ENCODE measurements at regions not wholly inside any gene's neighbourhood (a gene's known extent, or its start where the extent isn't known, plus 50 kb on each side); places are given as distances from the start of the nearest gene placed in this dataset.
"Not testable (repeated sequence)": the region's sequence is repeated elsewhere in the genome, so short reads cannot be mapped to it uniquely, and the experiment has no call there.

- FAIRE-seq; DNase-seq (ENCODE audit: extremely low spot score, insufficient read length, low read depth): not testable (repeated sequence)
Observed at GRCh38 chr11:96585944-96586880, 196.4 kb downstream of the JRKL start.

DNA sequence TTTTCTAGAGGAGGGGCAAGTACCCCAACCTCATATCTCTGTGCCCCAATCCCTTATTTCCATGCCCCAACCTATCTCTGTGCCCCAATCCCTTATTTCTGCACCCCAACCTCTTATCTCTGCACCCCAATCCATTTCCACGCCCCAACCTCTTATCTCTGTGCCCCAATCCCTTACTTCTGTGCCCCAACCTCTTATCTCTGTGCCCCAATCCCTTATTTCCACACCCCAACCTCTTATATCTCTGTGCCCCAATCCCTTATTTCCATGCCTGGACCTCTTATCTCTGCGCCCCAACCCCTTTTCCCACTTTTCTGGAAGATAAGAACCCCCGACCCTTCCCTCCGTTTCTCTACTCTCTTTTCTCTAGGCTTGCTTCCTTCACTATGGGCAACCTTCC lies 199.0 kb downstream of the JRKL start:
- not testable (repeated sequence) for FAIRE-seq; DNase-seq (ENCODE audit: extremely low spot score, insufficient read length, low read depth)

DNA sequence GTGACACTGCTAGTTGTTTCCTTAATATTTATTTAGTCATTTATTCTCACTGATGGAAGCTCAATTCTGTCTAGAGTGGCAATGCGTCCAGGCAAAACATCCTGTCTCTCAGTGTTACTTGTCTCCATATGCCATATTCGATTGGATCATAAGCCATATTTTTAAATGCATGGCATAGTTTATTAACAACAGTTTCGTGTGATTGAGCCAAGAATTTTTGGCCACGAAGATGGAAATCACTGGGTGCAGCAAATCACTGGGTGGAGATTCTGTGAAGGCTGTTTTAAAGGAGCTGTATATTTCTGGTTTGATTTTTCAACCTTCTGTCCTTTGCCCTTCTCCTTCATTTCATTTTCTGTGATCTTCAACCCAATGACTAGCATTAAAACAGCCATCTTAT lies 205.2 kb downstream of the JRKL start:
- no peak for FAIRE-seq
- DNase-seq (ENCODE audit: extremely low spot score, insufficient read length, low read depth): no peak

- DNase-seq (ENCODE audit: extremely low spot score, insufficient read length, low read depth): no peak
- no peak for FAIRE-seq
Observed at GRCh38 chr11:96607864-96608558, 218.2 kb downstream of the JRKL start.

DNA sequence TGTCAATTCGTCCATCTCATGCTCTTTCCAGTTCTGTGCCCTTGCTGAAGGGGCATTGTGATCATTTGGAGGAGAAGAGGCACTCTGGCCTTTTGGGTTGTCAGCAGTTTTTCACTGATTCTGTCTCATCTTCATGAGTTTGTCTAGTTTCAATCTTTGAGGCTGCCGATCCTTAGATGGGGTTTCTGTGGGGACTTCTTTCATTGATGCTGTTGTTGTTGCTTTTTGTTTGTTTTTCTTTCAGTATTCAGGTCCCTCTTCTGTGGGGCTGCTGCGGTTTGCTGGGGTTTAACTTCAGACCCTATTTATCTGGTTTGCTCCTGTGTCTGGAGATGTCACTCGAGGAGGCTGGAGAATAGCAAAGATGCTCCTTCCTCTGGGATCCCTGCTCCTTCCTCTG lies 224.3 kb downstream of the JRKL start:
- no peak for FAIRE-seq

GRCh38 chr11:96614846-96615245 lies 225.0 kb downstream of the JRKL start:
- DNase-seq (ENCODE audit: extremely low spot score, insufficient read length, low read depth) (no peak), FAIRE-seq (no peak)

More for the DNA sequence above, 224.3 kb downstream of the JRKL start:
- no peak for DNase-seq (ENCODE audit: extremely low spot score, insufficient read length, low read depth)

DNA sequence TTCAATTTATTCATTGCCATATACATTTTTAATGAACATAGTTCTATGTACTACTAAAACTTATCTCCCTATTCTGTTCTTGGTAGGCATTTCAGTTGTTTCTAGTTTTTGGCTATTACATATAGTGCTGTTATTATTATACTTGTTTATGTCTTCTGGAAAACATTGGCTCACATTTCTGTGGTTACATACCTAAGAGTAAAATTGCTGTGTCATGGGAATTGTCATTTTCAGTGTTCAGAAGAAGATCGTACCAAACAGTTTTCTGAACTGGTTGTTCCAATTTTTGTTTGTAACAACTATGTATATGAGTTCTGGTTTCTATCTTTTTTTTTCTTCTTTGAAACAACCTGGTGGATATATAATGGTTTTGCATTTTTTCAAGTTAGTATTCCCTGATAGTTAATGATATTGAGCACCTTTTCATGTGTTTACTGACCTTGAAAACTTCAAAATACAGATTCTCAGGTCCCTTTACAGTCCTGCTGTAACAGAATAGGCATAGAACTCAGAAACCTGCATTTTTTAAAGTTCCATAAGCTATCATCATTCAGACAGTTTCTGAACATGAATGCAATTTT lies 230.7 kb downstream of the JRKL start:
- FAIRE-seq: no peak
- DNase-seq (ENCODE audit: extremely low spot score, insufficient read length, low read depth): no peak

DNA sequence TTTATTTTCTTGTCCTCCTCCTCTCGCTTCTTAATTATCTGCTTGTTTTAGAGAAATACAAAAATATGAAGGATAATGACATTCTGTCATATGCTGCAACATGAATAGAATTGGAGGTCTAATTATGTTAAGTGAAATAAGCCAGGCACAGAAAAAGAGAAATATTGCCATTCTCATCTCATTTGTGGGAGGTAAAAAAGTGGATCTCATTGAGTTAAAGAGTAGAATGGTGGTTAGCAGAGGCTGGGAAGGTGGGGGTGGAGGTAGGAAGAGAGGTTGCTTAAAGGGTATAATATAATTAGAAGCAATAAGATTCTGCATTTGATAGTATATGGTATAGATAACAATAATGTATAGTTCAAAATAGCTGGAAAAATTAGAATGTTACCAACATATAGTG lies 231.3 kb downstream of the JRKL start:
- no peak for FAIRE-seq
- DNase-seq (ENCODE audit: extremely low spot score, insufficient read length, low read depth): no peak

DNA sequence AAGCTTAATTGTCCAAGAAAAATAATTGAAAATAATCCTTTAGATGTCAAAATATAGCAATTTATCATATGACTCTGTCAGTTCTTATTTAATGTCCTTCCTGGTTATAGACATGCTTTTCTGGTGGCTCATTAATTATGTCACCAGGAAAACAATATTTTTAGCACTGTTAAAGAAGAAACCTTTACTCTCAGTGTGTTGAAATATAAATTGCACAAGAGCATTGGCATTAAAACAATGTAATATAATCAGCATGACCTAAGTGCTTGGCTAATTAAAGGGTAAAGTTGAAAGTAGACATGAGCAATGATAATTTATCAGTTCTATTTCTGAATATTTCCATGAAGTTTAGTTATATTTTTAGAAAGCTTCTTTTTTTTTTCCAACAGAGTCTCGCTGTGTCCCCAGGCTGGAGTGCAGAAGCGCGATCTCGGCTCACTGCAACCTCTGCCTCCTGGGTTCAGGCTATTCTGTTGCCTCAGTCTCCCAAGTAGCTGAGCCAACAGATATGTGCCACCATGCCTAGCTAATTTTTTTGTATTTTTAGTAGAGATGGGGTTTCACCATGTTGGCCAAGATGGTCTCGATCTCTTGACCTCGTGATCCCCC lies 232.3 kb downstream of the JRKL start:
- no peak for FAIRE-seq
- no peak for DNase-seq (ENCODE audit: extremely low spot score, insufficient read length, low read depth)

- DNase-seq (ENCODE audit: extremely low spot score, insufficient read length, low read depth) (no peak), FAIRE-seq (no peak)
Observed at GRCh38 chr11:96624126-96624525, 234.3 kb downstream of the JRKL start.

- no peak for DNase-seq (ENCODE audit: extremely low spot score, insufficient read length, low read depth)
- FAIRE-seq: no peak
Observed at GRCh38 chr11:96627376-96627775, 237.6 kb downstream of the JRKL start.

GRCh38 chr11:96635655-96636054 lies 245.8 kb downstream of the JRKL start:
- DNase-seq (ENCODE audit: extremely low spot score, insufficient read length, low read depth) (no peak), FAIRE-seq (no peak)

- DNase-seq (ENCODE audit: extremely low spot score, insufficient read length, low read depth) (no peak), FAIRE-seq (no peak)
Observed at GRCh38 chr11:96641261-96641660, 251.4 kb downstream of the JRKL start.

- no peak for FAIRE-seq
- DNase-seq (ENCODE audit: extremely low spot score, insufficient read length, low read depth): no peak
Observed at GRCh38 chr11:96642583-96642982, 252.8 kb downstream of the JRKL start.

DNA sequence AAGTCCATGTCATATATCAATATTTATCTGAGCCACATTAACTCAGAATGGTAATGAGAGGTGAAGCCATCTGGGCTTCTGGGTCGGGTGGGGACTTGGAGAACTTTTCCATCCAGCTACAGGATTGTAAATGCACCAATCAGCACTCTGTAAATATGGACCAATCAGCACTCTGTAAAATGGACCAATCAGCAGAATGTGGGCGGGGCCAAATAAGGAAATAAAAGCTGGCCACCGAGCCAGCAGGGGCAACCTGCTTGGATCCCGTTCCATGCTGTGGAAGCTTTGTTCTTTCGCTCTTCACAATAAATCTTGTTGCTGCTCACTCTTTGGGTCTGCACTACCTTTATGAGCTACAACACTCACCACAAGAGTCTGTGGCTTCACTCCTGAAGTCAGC lies 253.4 kb downstream of the JRKL start:
- DNase-seq (ENCODE audit: extremely low spot score, insufficient read length, low read depth): no peak
- no peak for FAIRE-seq

DNA sequence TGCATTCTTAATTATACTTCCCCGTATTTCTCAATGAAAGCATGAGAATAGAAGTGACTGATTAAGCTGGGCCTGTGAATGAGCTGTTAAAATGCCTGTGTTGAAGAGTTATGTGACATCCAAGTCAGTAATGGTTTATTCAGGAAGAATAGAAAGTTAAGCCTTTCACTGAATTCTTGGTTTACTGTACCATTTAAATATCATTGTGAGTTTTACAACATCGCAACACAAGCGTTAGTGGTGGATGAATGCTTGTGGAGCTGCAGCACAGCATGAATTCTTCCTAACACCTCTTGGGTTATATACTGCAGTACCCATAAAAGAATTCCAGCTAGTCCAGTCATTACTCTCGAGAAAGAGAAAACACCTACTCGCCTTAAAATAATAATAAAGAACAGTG lies 257.8 kb downstream of the JRKL start:
- DNase-seq (ENCODE audit: extremely low spot score, insufficient read length, low read depth): no peak
- FAIRE-seq: no peak

DNA sequence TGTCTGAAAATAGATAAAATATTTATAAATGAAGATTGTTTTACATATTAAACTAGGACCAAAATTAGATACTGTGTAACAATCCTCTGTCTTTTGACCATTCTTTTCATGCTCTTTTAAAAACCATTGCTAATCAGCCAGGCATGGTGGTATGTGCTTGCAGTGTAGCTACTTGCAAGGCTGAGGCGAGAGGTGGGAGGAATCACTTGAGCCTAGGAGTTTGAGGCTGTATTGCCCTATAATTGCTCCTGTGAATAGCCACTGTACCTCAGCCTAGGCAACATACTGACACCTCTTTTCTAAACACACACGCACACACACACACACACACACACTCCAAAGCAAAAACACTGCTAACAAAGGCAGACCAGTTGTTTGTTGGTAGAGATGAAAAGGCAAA lies 259.2 kb downstream of the JRKL start:
- no peak for DNase-seq (ENCODE audit: extremely low spot score, insufficient read length, low read depth)
- no peak for FAIRE-seq

DNA sequence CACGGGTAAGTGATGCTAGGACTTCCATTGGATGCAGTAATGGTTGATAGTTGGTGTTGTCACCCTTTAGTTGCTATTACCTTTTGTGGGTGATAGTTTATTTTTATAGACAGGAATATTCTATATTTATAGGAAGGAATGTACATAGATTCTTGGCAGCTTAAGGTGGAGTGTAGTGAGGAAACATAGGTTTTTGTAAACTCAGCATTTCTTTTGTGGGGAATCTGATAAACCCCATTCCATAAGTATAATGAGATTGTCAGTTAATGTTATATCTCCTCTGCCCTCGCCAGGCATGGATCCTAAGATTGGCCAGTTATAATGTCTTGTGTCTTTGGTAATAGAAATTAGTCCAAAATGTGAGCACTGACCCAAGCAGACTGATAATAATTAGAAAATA lies 262.7 kb downstream of the JRKL start:
- no peak for DNase-seq (ENCODE audit: extremely low spot score, insufficient read length, low read depth)
- no peak for FAIRE-seq

DNA sequence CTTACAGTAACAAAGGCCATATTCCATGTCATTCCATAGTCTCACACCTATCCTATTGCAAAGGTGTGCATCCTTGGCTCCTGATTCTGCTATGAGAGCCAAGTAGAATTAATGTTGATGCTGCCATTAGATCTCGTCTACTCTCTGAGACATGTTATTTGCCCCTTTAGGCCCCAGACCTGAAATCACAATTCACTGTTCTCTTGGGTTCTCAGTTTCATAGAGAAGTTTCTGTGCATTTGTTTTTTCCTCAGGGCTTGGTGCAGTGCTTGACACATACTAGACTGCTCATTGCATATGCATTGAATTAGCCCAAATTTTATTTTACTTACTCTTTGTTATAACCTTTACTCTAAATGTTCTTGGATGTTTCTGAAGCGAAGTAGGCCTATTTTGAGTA lies 265.7 kb downstream of the JRKL start:
- DNase-seq (ENCODE audit: extremely low spot score, insufficient read length, low read depth) (no peak), FAIRE-seq (no peak)

- FAIRE-seq: no peak
Observed at GRCh38 chr11:96658436-96658835, 268.6 kb downstream of the JRKL start.

DNA sequence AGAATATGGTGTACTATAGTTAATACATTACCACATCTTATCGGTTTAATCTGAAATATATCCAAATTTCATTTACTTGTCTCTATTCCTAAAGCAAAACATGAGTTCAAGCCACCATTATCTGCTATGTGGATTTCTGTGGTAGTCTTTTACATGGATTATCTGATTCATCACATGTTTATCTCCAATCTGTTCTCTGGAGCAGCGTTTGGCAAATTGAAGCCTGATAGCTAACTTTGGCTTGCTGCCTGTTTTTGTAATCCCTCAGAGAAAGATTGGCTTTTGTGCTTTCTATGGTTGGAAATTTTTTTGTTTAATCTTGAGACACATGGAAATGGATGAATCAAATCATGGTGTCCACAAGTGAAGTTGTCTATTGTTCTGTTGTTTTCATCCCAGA lies 274.3 kb downstream of the JRKL start:
- DNase-seq (ENCODE audit: extremely low spot score, insufficient read length, low read depth) (no peak), FAIRE-seq (no peak)

More at GRCh38 chr11:96658436-96658835, 268.6 kb downstream of the JRKL start:
- no peak for DNase-seq (ENCODE audit: extremely low spot score, insufficient read length, low read depth)

All from GM18507 (cell line).